Stimulated activated effector memory CD8-positive, alpha-beta T cell treated with anti-CD3 and anti-CD28 coated beads, Interleukin-12 subunit alpha, Interleukin-12 subunit beta, amount 100 ng/mL, for 72 hours (primary cell): ENCODE measurements at regions not wholly inside any gene's neighbourhood (a gene's known extent, or its start where the extent isn't known, plus 50 kb on each side); places are given as distances from the start of the nearest gene placed in this dataset.
"Not testable (repeated sequence)": the region's sequence is repeated elsewhere in the genome, so short reads cannot be mapped to it uniquely, and the experiment has no call there.

Source experiments
- ATAC-seq: fragments of 150-1000 bp; cut with Tn5 transposase; 2 replicates; pipeline ENCODE4 v1.10.0; 2021
- DNase-seq, 2 donors: peaks; one replicate each; pipeline ENCODE4 v3.0.0; 2021 to 2022; ENCODE audit warnings: low spot score in 2 of 2
- H3K27ac Mint-ChIP-seq: one replicate; pipeline ENCODE4 v1.8.0; 2022; ENCODE audit warnings: mild to moderate bottlenecking, mixed read lengths
- H3K36me3 Mint-ChIP-seq: one replicate; pipeline ENCODE4 v1.8.0; 2022; ENCODE audit warnings: mild to moderate bottlenecking, mixed read lengths
- H3K4me1 Mint-ChIP-seq: one replicate; pipeline ENCODE4 v1.8.0; 2022; ENCODE audit warnings: mixed read lengths
- H3K4me3 Mint-ChIP-seq: one replicate; pipeline ENCODE4 v1.8.0; 2022; ENCODE audit warnings: mild to moderate bottlenecking, mixed read lengths
- H3K9me3 Mint-ChIP-seq: one replicate; pipeline ENCODE4 v1.8.0; 2022; ENCODE audit warnings: mixed read lengths

- H3K36me3 Mint-ChIP-seq, H3K4me1 Mint-ChIP-seq, H3K9me3 Mint-ChIP-seq, ATAC-seq, H3K27ac Mint-ChIP-seq, DNase-seq, H3K4me3 Mint-ChIP-seq: not testable (repeated sequence)
These were observed 91.2 kb upstream of the CRYM start for GRCh38 chr16:21368973-21369942.

GRCh38 chr16:21367733-21368421, 89.8 kb upstream of the CRYM start:
- H3K9me3 Mint-ChIP-seq, H3K4me3 Mint-ChIP-seq, H3K36me3 Mint-ChIP-seq, H3K27ac Mint-ChIP-seq, ATAC-seq, DNase-seq, H3K4me1 Mint-ChIP-seq: not testable (repeated sequence)

- H3K4me3 Mint-ChIP-seq, DNase-seq, H3K9me3 Mint-ChIP-seq, H3K27ac Mint-ChIP-seq, H3K36me3 Mint-ChIP-seq, H3K4me1 Mint-ChIP-seq: not testable (repeated sequence)
- ATAC-seq: peak; percentile 72
These were observed 88.9 kb upstream of the CRYM start for GRCh38 chr16:21366998-21367397.

- not testable (repeated sequence) for H3K9me3 Mint-ChIP-seq, H3K27ac Mint-ChIP-seq, H3K36me3 Mint-ChIP-seq, DNase-seq, H3K4me1 Mint-ChIP-seq, H3K4me3 Mint-ChIP-seq
- peak; percentile 37 for ATAC-seq
These were observed 87.5 kb upstream of the CRYM start for GRCh38 chr16:21365541-21365940.

GRCh38 chr16:21363550-21364223, 85.6 kb upstream of the CRYM start:
- ATAC-seq: peak; percentile 39
- H3K4me1 Mint-ChIP-seq: peaks cover 16% of the 10 kb centered on the region

GRCh38 chr16:21361612-21362227, 83.6 kb upstream of the CRYM start:
- ATAC-seq, H3K36me3 Mint-ChIP-seq, H3K4me3 Mint-ChIP-seq, H3K27ac Mint-ChIP-seq, DNase-seq, H3K9me3 Mint-ChIP-seq: not testable (repeated sequence)
- H3K4me1 Mint-ChIP-seq: peaks cover 16% of the 10 kb centered on the region

More at GRCh38 chr16:21363550-21364223, 85.6 kb upstream of the CRYM start:
- not testable (repeated sequence) for H3K4me3 Mint-ChIP-seq, H3K9me3 Mint-ChIP-seq, DNase-seq, H3K36me3 Mint-ChIP-seq, H3K27ac Mint-ChIP-seq

GRCh38 chr16:21361045-21361444, 83.0 kb upstream of the CRYM start:
- not testable (repeated sequence) for H3K4me3 Mint-ChIP-seq, H3K9me3 Mint-ChIP-seq, DNase-seq, H3K27ac Mint-ChIP-seq, H3K36me3 Mint-ChIP-seq
- H3K4me1 Mint-ChIP-seq: peaks cover 17% of the 10 kb centered on the region
- peak; percentile 17 for ATAC-seq

GRCh38 chr16:21359513-21359912, 81.4 kb upstream of the CRYM start:
- peak; percentile 11 for ATAC-seq
- H3K4me3 Mint-ChIP-seq, H3K27ac Mint-ChIP-seq, H3K36me3 Mint-ChIP-seq, DNase-seq, H3K9me3 Mint-ChIP-seq: not testable (repeated sequence)
- H3K4me1 Mint-ChIP-seq: peaks cover 23% of the 10 kb centered on the region

GRCh38 chr16:21358261-21358795, 80.2 kb upstream of the CRYM start:
- not testable (repeated sequence) for H3K9me3 Mint-ChIP-seq, H3K36me3 Mint-ChIP-seq, ATAC-seq, DNase-seq, H3K27ac Mint-ChIP-seq, H3K4me3 Mint-ChIP-seq
- H3K4me1 Mint-ChIP-seq: peaks cover 16% of the 10 kb centered on the region

GRCh38 chr16:21356308-21356707, 78.2 kb upstream of the CRYM start:
- H3K36me3 Mint-ChIP-seq, H3K27ac Mint-ChIP-seq, H3K4me3 Mint-ChIP-seq, H3K9me3 Mint-ChIP-seq, DNase-seq: not testable (repeated sequence)
- peaks cover 16% of the 10 kb centered on the region for H3K4me1 Mint-ChIP-seq
- ATAC-seq: peak; percentile 19

- not testable (repeated sequence) for H3K4me1 Mint-ChIP-seq, H3K9me3 Mint-ChIP-seq, H3K36me3 Mint-ChIP-seq, DNase-seq, H3K4me3 Mint-ChIP-seq, ATAC-seq, H3K27ac Mint-ChIP-seq
These were observed 73.3 kb upstream of the CRYM start for GRCh38 chr16:21351433-21351832.

GRCh38 chr16:21350851-21351250, 72.8 kb upstream of the CRYM start:
- not testable (repeated sequence) for H3K36me3 Mint-ChIP-seq, H3K27ac Mint-ChIP-seq, H3K4me3 Mint-ChIP-seq, ATAC-seq, H3K9me3 Mint-ChIP-seq, DNase-seq, H3K4me1 Mint-ChIP-seq

GRCh38 chr16:21349336-21349735, 71.2 kb upstream of the CRYM start:
- H3K27ac Mint-ChIP-seq, H3K4me1 Mint-ChIP-seq, H3K36me3 Mint-ChIP-seq, ATAC-seq, DNase-seq, H3K4me3 Mint-ChIP-seq, H3K9me3 Mint-ChIP-seq: not testable (repeated sequence)

GRCh38 chr16:21348815-21349214, 70.7 kb upstream of the CRYM start:
- H3K27ac Mint-ChIP-seq, ATAC-seq, H3K4me1 Mint-ChIP-seq, H3K36me3 Mint-ChIP-seq, H3K9me3 Mint-ChIP-seq, H3K4me3 Mint-ChIP-seq, DNase-seq: not testable (repeated sequence)

- not testable (repeated sequence) for ATAC-seq, H3K4me1 Mint-ChIP-seq, DNase-seq, H3K36me3 Mint-ChIP-seq, H3K9me3 Mint-ChIP-seq, H3K4me3 Mint-ChIP-seq, H3K27ac Mint-ChIP-seq
These were observed 69.4 kb upstream of the CRYM start for GRCh38 chr16:21347538-21347937.
